NCI-H1694 treated with DMSO at 0.1 percent for 48 hours (cell line): ENCODE measurements at regions not wholly inside any gene's neighbourhood (a gene's known extent, or its start where the extent isn't known, plus 50 kb on each side); places are given as distances from the start of the nearest gene placed in this dataset.

ENCODE experiments used
- DNase-seq: peaks from one replicate; lab custom pipeline; 2025; lab: John Stamatoyannopoulos, UW

DNA sequence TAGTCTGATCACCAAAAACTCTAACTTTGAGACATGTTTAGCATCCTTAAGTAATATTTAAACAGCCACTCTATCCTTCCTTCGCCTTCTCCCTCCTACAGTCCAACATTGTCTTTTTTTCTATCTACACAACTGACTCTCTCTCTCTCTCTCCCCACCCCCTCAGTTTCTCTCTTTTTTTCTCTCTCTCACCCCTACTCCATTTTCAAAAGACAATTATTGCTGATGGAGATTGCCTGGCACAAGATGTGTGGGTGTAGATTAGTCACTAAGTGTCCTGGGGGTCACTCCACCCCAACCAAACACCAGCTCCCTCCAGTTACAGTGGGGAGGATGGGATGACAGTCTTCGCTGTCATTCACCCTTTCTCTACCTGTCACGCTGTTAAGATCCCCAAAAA is 94.5 kb upstream of the NFIA start:
- DNase-seq: no peak

DNA sequence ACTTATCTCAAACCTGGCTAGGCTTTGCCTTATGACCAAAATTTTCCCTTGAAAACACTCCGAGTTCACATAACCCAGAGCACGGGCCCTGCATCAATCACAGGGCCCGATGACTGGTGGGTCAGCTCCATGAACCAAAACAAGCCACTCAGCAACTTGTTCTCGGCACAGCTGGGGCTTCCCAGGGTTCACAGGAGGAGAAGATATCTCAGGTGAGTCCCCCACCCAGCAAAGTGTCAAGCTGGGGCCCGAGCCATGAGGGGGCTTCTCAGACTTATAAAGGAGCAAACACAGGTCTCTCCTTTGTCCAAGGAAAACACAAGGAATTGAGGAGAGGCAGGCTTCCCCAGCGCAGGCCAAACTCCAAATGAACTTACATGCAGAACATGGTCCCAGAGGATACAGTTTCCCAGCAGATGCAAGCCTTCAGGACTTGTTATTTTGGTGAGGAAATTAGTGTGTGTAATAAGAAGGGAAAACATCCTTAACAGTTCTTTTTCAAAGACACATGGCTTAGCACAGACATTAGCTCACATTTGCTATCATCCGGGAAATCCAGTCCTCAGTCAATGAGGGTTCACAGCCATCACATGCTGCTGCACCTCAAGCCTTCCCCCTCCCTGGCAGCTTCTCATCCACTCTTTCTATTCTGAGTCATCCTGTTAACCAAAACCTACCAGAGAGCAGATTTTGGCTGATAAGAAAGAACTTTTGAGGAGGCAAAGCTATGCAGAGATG is 98.1 kb upstream of the NFIA start:
- no peak for DNase-seq

DNA sequence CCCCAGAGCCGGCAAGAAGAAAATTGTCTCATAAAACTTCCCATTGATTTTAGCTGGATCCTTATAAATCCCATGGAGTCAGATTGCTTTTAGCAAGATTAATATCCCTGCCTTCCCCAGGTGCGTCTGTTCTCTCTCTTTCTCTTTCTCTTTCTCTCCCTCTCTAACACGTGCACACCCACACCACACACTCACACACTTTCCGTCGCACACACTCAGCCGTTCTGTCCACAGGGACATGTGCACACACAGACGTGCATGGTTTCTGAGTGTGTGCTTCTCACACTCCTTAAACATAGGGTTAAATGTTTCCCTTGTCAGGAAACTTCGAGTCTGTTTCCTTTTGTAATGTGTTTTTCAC is 98.7 kb upstream of the NFIA start:
- DNase-seq: no peak

DNA sequence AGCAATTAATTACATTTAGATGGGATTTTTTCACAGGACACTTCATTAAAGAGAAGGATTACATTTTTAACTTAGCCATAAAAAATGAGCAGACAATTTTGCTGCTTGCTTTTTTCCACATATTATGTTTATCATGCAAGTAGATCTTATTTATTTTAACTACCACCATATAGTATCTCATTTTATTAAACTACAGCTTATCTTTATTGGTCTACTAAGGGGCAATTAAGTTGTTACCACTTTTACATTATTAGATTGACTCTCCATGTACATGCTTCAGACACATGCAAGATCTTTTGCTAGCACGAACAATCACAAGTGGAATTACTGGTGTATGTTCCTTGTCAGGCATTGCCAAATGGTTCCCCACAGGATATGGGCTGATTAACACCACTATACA is 99.8 kb upstream of the NFIA start:
- DNase-seq: no peak

DNA sequence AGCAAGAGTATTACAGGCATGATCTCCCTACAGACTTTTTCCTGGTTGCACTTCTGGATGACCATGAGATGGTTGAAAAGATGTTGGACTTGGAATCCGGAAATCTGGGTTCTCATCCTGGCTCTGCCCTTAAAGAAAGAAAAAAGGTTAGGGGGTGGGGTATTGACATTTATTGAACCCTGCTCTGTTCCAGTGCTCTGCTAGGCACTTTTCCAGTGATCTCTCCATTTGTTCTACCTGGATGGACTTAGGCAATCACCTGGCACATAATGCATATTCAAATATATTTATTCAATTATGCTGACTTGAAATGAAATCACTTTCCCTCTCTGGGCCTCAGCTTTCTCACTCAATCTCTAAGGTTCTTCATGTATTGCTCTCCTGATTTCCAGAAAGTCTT is 101.0 kb upstream of the NFIA start:
- DNase-seq: no peak

DNA sequence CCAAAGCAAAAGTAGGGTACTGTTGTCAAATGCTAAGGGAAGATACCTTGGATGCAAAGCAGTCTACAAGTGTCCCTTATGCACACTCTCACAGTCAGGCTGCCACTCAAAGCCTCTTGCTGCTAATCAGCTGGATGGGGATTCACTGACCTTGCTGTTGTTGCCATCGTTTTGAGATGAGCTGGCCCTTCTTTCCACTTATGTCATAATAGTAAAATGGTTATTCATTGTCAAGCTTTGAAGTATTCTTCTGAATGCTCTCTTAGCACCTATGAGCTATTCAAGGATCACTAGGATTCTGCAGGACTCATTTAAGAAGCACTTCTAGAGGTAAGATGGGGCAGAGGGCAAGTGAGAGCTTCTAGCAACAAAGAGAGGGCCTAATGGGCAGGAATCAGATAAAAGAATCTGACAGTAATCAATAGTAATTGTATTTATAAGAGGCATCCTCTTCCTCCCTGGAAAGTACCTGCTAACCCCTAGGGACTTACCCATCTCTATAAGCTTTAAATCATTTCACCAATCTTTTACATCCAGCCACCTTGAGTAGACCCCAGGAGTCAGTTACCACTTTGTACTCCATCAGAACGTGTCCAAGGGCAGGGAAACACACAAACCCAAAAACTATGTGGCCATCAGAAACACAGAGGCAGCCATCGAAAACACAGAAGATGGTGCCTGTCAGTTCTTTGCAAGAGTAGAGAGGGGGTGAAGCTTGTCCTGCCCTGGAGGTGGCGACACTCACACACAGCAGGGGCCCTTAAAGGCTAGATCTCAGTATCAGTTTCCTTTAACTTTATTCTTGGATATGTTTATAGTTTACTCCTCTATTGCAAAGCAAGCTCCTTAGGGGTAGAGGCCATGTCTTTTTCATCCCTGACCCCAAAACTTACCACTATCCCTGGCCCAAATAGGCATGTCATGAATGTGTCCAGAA is 103.7 kb upstream of the NFIA start:
- no peak for DNase-seq

DNA sequence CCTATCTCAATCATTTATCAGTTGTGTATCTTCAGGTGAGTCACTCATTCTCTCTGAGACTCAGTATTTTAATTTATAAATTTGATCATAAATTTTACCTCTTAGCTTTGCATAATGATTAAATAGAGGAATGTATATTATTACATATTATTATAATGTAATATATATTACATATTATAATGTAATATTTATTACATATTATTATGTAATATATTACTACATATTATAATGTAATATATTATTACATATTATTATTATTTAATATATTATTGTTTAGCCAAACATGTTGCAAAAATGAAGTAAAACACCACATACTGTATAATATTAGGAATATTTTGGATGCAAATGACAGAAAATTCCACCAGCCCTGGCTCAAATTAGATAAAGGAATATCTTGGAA is 104.7 kb upstream of the NFIA start:
- DNase-seq: no peak

DNA sequence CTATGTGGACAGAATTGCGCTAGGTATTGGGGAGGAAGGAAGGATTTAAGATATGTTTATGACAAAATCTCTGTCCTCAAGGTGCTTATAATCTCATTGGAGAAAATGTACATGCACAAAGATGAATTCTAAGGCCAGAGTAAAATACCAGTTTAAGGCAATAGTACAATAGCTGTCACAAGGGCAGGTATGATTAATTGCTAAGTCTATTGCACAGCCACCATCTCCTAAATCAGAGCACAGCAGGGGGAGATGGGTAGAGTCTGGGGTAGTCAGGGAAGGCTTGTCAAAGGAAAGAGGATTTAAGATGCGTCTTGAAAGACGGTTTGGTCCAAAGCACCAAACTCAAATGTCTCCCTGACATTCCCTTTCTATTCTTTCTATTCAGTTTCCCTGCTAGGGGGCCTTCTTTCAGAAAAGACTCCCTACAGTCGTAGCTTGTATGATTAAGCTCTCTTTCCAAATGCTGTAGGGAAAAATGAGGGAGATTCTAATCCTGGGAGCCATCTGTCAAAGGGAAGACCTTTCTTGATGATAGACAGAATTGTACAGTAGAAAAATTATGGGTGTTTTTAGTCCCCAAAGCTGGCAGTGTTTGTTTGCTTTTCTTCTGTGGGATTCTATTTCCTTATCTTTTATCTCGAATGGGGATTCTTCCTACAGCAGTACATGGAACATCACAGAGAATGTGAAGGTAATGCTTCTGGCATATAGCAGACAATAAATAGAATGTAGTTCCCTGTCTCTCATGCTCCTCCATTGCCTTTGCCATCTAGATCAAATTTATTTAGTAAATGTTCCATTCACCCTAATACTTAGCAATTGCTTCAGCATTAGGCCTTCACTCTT is 107.6 kb upstream of the NFIA start:
- DNase-seq: peak; percentile 14

DNA sequence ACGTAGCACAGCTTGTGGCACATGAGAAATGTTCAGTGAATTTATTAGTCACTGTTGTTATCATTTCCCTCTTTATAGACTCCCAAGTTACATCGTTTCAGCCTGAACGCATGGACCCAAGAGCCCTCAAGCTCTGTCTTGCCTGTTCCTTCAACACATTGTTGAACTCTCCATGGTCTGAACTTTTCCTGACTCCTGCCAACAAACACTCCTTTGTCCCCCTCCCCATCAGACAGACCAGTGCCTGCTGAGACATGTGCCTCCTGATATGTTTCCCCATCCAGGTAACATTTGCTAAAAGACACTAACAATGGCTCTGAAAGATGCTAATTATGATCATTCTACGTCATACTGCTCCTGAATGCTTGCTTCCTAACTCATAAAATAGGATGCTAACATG is 108.7 kb upstream of the NFIA start:
- no peak for DNase-seq

DNA sequence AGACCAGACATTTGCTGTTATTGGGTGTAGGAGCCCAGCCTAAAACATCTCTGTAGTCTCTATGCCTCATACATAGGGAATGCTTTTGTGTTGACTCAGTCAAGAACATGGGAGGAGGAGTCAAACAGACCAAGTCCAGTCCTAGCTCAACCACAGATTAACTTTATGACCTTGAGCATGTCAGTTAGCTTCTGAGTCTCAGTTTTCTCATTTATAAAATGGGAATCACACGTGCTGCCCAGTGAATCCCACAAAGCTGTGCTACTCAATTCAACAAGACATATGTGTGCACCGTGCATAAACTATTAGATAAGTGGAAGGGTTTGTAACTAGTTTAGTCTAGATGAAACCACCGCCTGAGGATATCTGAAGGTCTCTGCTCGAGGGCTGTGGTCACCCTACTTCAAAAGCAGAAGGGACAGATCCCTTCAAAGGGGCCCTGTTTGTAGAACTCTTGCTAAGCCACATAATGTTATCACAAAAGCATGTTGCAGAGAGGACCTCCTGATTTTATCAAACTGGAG is 109.5 kb upstream of the NFIA start:
- DNase-seq: no peak

DNA sequence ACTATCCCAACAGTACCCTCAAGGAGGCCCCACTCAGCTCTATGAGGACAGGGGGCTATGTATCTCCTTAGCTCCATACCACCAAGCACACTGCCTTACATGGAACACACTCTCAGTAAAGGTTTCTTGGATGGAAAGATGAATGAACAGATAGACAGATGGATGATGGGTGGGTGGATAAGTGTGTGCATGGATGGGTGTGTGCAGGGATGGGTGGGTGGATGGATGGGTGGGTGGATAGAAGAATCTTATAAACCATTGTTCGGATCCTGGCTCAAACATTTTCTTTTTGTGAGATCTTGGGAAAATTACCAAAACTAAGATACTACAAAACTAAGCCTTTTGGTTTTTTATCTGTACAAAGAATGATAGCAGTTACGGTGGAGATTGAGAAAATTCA is 111.0 kb upstream of the NFIA start:
- DNase-seq: no peak

DNA sequence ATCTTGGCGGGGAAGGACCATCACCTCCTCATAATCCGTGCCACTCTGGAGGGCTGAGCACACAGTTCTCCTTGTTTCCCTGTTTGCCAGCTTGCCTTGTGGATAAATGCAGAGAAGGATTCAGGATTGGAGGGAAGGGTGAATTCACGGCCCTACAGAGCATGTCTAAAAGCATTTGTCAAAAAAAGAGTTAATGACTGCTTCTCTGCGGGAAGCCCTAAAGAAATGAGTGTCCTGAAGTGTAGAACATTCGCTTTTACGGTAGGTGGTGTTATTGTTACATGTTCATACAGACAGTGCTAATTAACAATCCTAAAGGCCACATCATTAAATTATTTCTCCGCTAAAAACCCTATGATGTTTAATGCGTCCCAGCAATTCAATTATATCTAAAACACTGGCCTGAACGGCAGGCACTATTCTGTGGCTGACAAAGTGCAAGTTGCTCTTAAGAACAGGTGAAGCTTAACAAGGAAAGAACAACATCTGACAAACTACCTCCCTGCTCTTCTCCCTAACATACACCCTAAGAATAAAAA is 112.3 kb upstream of the NFIA start:
- DNase-seq: peak; percentile 51

DNA sequence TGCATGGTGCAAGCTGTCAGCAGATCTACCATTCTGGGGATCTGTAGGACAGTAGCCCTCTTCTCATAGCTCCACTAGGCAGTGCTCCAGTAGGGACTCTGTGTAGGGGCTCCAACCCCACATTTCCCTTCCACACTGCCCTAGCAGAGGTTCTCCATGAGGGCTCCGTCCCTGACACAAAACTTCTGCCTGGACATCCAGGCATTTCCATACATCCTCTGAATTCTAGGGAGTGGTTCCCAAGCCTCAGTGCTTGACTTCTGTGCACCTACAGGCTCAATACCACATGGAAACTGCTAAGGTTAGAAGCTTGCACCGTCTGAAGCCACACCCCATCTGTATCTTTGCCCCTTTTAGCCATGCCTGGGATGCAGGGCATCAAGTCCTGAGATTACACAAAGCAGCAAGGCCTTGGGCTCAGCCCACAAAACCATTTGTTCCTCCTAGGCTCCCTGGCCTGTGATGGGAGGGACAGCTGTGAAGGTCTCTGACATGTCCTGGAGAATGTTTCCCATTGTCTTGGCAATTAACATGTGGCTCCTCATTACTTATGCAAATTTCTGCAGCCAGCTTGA is 117.0 kb upstream of the NFIA start:
- DNase-seq: no peak

DNA sequence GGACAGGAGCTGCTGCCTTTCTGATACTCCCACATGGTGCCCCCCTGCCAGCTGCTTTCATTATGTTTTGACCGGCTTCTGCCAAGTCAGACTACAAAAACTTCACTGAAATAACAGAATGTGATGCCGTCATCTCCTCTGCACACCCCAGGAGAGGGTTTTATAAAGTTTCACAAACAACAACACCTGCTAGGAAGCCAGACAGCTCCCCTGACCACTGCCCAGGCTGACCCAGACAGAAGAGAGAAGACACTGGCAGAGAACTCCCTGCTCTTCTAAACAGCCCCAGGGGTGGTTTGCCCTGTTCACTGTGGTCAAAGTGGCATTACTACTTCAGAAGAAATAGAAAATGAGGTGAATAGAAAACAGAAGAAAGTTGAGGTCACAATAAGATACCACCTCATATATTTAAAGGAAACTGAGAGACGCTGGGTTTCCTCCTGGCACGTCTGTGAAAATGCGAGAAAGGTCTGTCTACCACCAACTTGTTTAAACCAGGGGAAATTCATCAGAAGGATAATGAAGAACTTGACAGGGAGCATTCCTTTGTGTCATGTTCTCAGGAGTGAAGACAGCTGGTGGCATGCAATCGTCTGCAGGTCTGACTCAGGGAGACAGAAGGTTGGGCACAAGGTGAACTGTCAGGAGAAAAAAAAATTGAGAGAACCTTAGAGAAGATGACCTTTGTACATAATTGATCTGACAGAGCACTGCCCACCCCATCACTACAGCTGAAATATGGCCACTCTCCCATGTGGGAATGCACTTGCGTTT is 119.0 kb upstream of the NFIA start:
- no peak for DNase-seq

DNA sequence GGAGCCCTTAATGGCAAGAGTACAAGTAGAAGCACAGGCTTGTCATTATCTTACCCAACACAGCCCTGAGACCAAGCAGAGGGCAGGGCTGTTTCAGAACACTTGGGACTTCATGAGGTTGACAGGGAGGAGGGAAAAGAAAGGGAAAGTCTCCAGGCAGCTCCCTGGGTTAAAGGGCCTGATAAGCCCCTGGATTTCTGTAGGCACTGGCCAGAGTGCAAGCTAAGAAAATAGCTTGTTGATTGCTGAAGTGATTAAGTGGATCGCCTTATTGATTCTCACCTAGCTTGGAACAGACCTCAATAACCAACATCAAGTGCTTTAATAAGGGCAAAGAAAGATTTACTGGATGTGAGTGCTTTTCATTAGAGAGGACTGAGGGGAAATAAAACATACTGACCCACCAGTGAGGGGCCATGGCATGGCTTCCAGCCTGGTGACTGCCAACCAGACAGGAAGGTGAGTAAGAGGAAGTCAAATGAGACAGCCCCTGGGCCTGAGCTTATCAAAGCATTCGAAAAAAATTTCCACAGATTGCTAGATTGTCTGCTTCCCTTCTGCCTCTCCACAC is 121.4 kb upstream of the NFIA start:
- no peak for DNase-seq

DNA sequence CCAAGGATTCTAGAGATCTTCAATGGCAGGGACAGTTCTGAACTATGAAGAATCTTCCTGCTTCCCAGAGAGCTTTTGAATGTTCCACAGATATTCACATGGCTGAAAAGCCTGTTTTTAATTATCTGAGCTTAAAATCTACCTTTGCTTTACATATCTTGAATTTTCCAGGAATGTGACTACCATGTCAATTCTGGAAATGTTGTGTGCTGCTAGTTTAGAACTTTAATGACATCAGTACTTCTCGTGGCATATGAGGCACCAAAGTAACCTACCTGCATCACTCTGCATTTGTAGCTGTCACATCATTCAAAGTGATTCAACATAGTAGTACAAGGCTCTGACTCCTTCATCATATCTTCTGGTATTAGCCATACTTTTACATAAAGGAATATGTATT is 122.7 kb upstream of the NFIA start:
- DNase-seq: no peak

DNA sequence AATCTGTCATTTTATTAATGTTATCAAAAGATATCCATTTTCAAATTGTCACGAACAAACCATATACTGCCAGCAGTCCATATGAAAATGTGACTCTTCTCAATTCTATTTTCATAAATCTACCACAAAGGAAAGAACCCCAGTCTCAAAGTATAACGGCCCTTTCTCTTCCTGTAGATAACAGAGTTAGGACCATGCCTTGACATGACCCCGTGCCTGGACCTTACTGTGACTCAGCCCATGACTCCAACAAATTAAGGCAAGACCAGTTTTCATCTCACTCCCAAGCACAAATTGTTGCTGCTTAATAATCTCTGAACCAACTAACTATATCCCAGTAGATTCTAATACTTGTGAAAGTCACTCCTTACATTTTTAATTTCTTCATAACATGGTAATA is 124.4 kb upstream of the NFIA start:
- no peak for DNase-seq

DNA sequence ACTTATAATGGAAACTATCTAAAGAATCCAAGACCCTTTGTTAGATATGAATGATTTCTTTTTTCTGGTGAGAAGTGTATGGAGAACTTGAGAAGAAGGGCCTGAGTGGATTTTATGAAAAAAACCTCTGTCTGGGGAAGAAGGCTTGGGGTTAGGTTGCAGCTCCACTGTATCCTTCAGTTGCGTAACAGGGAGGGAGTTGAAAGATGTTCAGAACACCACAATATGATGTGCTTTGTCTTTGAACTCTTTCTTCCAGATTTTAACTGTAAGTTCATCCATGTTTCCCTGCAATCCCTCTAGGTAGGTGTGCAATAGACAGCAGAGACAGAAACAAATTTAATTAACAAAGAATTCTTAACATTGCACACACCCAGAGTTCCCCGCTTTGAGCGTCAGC is 125.8 kb upstream of the NFIA start:
- no peak for DNase-seq

DNA sequence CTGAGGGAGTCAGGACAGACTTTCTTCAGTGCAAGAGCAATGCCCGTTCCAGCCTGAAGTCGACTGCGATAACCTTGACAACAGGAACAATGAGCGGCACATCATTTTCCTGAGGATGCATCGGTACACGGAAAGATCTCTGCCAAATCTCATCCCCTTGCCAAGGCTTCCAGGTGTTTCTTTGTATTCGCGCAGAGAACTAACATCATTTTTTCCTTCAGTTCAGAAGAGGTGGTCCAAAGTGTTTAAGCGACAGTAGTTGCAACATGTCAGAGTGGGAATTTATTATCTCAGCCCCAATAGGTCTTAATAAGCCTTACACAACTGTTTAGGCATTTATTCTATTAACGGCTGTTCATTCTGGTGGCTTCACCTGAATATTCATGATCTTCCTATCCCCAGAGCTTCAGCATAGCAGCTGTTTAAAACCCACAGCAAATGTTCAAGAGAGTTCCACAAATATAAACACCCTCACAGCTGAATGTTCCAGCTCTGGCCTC is 129.7 kb upstream of the NFIA start:
- no peak for DNase-seq
